Activated naive CD4-positive, alpha-beta T cell treated with anti-CD3 and anti-CD28 coated beads, Interleukin-2, amount 50 U/mL, for 72 hours (primary cell): ENCODE measurements at regions not wholly inside any gene's neighbourhood (a gene's known extent, or its start where the extent isn't known, plus 50 kb on each side); places are given as distances from the start of the nearest gene placed in this dataset.
"Not testable (repeated sequence)": the region's sequence is repeated elsewhere in the genome, so short reads cannot be mapped to it uniquely, and the experiment has no call there.

ENCODE experiments used
- ATAC-seq, 2 donors: fragments of 150-1000 bp; cut with Tn5 transposase; 2 replicates each; pipeline ENCODE4 v1.10.0; 2021; ENCODE audit warnings: mild to moderate bottlenecking in 2 of 2, moderate library complexity in 2 of 2
- DNase-seq, 2 donors: peaks; one replicate each; pipeline ENCODE4 v3.0.0; 2021 to 2022; ENCODE audit warnings: low spot score in 2 of 2
- H3K27ac Mint-ChIP-seq, 2 donors: one replicate each; pipeline ENCODE4 v1.8.0; 2022; ENCODE audit warnings: mild to moderate bottlenecking in 2 of 2, mixed read lengths in 2 of 2
- H3K36me3 Mint-ChIP-seq, 2 donors: one replicate each; pipeline ENCODE4 v1.8.0; 2022; ENCODE audit warnings: mixed read lengths in 2 of 2
- H3K9me3 Mint-ChIP-seq, 2 donors: one replicate each; pipeline ENCODE4 v1.8.0; 2022; ENCODE audit warnings: mixed read lengths in 2 of 2

- no peak for DNase-seq
- Mint-ChIP-seq H3K9me3 (peaks cover 3 to 5% of the 10 kb centered on the region in 2 donors), H3K36me3 (no peaks in the 10 kb centered on the region), H3K27ac (no peak overlapping the region)
- no peak for ATAC-seq
Measured at GRCh38 chr13:53285896-53286430, 257.4 kb downstream of the OLFM4 start.

DNA sequence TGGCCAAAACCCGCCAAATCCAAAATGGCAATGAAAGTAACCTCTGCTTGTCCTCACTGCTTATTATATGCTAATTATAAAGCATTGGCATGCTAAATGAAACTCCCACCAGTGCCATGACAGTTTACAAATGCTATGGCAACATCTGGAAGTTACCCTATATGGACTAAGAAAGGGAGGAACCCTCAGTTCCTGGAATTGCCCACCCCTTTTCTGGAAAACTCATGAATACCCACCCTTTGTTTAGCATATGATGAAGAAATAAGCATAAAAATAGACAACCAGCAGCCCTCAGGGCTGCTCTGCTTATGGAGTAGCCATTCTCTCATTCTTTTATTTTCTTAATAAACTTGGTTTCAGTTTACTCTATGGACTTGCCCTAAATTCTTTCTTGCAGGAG is 269.8 kb downstream of the OLFM4 start:
- DNase-seq (no peak), ATAC-seq (no peak)
- H3K27ac Mint-ChIP-seq: no peak overlapping the region
- no peaks in the 10 kb centered on the region for H3K36me3 Mint-ChIP-seq
- H3K9me3 Mint-ChIP-seq: peaks cover 0 to 4% of the 10 kb centered on the region in 2 donors

GRCh38 chr13:53301449-53301848 is 272.8 kb downstream of the OLFM4 start:
- no peak for ATAC-seq
- peaks cover 0 to 7% of the 10 kb centered on the region in 2 donors for H3K36me3 Mint-ChIP-seq
- H3K27ac Mint-ChIP-seq: no peak overlapping the region
- H3K9me3 Mint-ChIP-seq: peaks cover 6 to 7% of the 10 kb centered on the region in 2 donors
- no peak for DNase-seq

- not testable (repeated sequence) for H3K27ac Mint-ChIP-seq, ATAC-seq, H3K36me3 Mint-ChIP-seq, DNase-seq
- peaks cover 6 to 10% of the 10 kb centered on the region in 2 donors for H3K9me3 Mint-ChIP-seq
Measured at GRCh38 chr13:53305419-53305818, 276.8 kb downstream of the OLFM4 start.

DNA sequence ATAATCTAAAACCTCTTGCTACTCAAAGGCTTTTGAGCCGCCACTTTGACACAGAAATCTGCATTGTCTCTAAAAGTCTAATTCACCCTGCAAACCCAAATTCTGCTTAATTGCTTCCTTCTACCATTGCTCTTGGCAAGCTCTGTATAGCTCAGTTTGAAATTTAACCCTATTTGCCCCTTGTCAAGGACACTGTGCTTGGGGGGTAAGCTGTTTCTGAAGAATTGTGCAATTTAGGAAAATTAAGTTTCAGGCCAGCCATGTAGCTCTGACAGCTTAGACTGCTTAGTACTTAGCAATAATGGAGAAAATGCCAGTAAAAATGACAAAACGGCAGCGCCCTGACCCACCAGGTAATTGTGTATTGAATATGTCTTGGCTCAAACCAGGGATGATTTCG is 282.2 kb downstream of the OLFM4 start:
- H3K27ac Mint-ChIP-seq: no peak overlapping the region
- H3K9me3 Mint-ChIP-seq: peaks cover 0 to 8% of the 10 kb centered on the region in 2 donors
- H3K36me3 Mint-ChIP-seq: no peaks in the 10 kb centered on the region
- ATAC-seq (no peak), DNase-seq (no peak)

DNA sequence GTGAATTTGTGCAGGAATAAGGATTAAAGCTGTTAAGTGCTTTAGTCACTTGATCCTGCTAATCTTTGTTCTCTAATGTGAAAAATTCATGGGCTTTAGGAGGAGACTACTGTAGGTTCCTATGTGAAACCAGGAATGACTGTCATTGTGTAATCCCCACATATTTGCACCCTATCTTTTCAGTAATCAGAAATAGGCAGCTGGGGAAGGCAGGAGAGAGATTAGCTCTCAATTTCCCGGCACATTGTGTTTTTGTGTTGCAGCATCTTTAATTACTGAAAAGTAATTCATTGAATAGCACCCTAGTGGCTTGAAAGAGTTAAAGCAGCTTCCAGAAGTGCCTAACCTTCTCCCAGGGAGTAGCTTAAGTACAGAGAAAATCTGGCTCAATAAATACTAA is 282.9 kb downstream of the OLFM4 start:
- H3K36me3 Mint-ChIP-seq: no peaks in the 10 kb centered on the region
- no peak for DNase-seq
- no peak for ATAC-seq
- peaks cover 0 to 8% of the 10 kb centered on the region in 2 donors for H3K9me3 Mint-ChIP-seq
- no peak overlapping the region for H3K27ac Mint-ChIP-seq

DNA sequence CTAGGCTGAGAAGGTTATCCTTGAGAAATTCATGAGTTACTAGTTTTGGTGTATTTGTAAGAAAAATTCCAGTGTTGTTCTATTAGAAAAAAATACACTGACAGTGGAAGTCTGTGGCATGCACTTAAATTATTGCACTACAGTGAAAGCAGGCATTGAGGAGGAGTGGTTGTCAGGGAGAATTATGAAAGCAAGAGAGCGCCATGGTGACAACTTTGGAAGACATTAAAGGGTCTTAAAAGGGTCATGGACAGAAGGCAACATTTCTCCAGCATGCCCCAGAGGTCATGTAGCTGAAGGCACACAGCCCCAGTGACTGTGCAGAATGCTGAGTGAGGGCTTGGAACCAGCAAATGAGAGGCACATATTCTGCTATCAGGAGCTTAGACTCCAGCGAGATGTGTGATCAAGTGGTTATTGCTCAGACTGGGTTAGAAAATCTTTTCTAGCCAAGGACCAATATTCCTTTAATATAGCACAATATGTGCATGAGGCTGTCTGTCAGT is 292.7 kb downstream of the OLFM4 start:
- no peak for ATAC-seq

DNA sequence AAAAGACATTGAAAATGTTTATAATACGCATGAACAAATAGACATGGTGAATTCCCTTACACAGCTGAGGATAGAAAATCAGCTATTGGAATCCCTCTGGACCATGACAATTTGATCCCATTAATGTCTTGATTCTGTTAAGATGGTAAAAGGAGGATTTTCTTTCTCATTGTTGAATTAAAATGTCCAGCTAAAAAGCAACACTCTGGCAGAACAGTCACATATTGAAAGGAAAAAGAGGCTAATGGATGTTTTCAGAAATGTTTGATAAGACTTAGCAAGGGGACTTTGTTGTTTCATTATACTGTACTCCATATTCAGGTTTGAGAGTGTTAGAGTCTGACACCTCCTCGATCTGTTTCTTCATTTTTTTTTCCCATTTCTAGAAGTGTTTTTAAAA is 296.0 kb downstream of the OLFM4 start:
- no peak overlapping the region for H3K27ac Mint-ChIP-seq
- ATAC-seq: no peak
- H3K9me3 Mint-ChIP-seq: peaks cover 3 to 4% of the 10 kb centered on the region in 2 donors
- no peaks in the 10 kb centered on the region for H3K36me3 Mint-ChIP-seq
- no peak for DNase-seq

More for the DNA sequence above, 292.7 kb downstream of the OLFM4 start:
- H3K36me3 Mint-ChIP-seq: no peaks in the 10 kb centered on the region
- peaks cover 0 to 4% of the 10 kb centered on the region in 2 donors for H3K9me3 Mint-ChIP-seq
- no peak overlapping the region for H3K27ac Mint-ChIP-seq
- no peak for DNase-seq

DNA sequence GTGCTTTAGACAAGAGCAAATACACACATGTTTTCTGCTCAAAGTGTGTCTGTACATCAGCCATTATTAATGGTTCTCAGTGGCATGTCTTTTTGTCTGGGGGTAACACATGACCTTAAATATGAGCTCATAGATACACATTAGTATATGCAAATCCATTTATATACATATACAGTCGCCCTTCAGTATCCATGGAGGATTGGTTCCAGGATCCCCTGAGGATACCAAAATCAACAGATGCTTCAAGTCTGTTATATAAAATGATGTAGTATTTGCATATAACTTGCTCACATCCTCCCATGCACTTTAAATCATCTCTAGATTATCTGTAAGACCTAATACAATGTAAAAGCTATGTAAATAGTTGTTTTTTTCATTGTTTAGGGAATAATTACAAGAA is 298.1 kb downstream of the OLFM4 start:
- DNase-seq: no peak
- Mint-ChIP-seq H3K36me3 (no peaks in the 10 kb centered on the region), H3K9me3 (peaks cover 0 to 11% of the 10 kb centered on the region in 2 donors), H3K27ac (no peak overlapping the region)
- ATAC-seq: no peak

- no peak for ATAC-seq
Measured at GRCh38 chr13:53327680-53328315, 299.2 kb downstream of the OLFM4 start.

GRCh38 chr13:53336441-53337160 is 308.0 kb downstream of the OLFM4 start:
- no peak overlapping the region for H3K27ac Mint-ChIP-seq
- H3K9me3 Mint-ChIP-seq: peaks cover 7 to 18% of the 10 kb centered on the region in 2 donors
- no peaks in the 10 kb centered on the region for H3K36me3 Mint-ChIP-seq
- no peak for DNase-seq
- ATAC-seq: no peak

More at GRCh38 chr13:53327680-53328315, 299.2 kb downstream of the OLFM4 start:
- no peak overlapping the region for H3K27ac Mint-ChIP-seq
- H3K9me3 Mint-ChIP-seq: peaks cover 0 to 11% of the 10 kb centered on the region in 2 donors
- no peak for DNase-seq
- no peaks in the 10 kb centered on the region for H3K36me3 Mint-ChIP-seq

GRCh38 chr13:53338760-53339159 is 310.1 kb downstream of the OLFM4 start:
- H3K27ac Mint-ChIP-seq: no peak overlapping the region
- H3K9me3 Mint-ChIP-seq: peaks cover 7 to 23% of the 10 kb centered on the region in 2 donors
- no peaks in the 10 kb centered on the region for H3K36me3 Mint-ChIP-seq
- DNase-seq: no peak
- no peak for ATAC-seq

- H3K36me3 Mint-ChIP-seq: no peaks in the 10 kb centered on the region
- H3K9me3 Mint-ChIP-seq: peaks cover 7 to 16% of the 10 kb centered on the region in 2 donors
- H3K27ac Mint-ChIP-seq: no peak overlapping the region
- DNase-seq (no peak), ATAC-seq (peak in 1 of 2 donors; percentile 61)
Measured at GRCh38 chr13:53340505-53341143, 312.0 kb downstream of the OLFM4 start.

DNA sequence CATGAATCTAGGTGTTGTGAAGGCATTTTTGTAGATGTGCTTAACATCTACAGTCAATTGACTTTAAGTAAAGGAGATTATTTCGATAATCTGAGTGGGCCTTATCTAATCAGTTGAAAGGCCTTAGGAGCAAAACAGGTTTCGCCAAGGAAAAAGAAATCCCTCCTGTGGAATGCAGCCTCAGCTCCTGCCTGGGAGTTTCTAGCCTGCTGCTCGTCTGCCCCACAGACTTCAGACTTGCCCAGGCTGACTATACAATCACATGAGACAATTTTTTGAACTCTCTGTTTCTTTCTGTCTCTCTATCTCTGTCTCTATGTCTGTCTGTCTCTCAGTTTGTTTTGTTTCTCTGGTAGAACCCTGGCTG is 312.5 kb downstream of the OLFM4 start:
- H3K9me3 Mint-ChIP-seq: peaks cover 7 to 16% of the 10 kb centered on the region in 2 donors
- no peak for DNase-seq
- H3K27ac Mint-ChIP-seq: no peak overlapping the region
- H3K36me3 Mint-ChIP-seq: no peaks in the 10 kb centered on the region
- ATAC-seq: no peak

GRCh38 chr13:53342623-53343360 is 314.2 kb downstream of the OLFM4 start:
- Mint-ChIP-seq H3K9me3 (peaks cover 11 to 20% of the 10 kb centered on the region in 2 donors), H3K36me3 (no peaks in the 10 kb centered on the region), H3K27ac (no peak overlapping the region)
- DNase-seq (no peak), ATAC-seq (no peak)

GRCh38 chr13:53343361-53343744 is 314.7 kb downstream of the OLFM4 start:
- Mint-ChIP-seq H3K36me3 (no peaks in the 10 kb centered on the region), H3K9me3 (peaks cover 15 to 25% of the 10 kb centered on the region in 2 donors), H3K27ac (no peak overlapping the region)
- no peak for ATAC-seq
- no peak for DNase-seq
